ENCODE measurements at regions not wholly inside any gene's neighbourhood (a gene's known extent, or its start where the extent isn't known, plus 50 kb on each side); places are given as distances from the start of the nearest gene placed in this dataset.
"Not testable (repeated sequence)": the region's sequence is repeated elsewhere in the genome, so short reads cannot be mapped to it uniquely, and the experiment has no call there.

- no peaks in the 10 kb centered on the region for H3K4me1 ChIP-seq (ENCODE audit: control insufficient read depth, low read length)
- no peaks in the 10 kb centered on the region; the same call in 1 of the 2 replicates for H3K27me3 ChIP-seq (ENCODE audit: control insufficient read depth, low read length)
- H3K27ac ChIP-seq (ENCODE audit: low read depth, low read length), result no peak overlapping the region
- H3K4me3 ChIP-seq (ENCODE audit: low read length), result no peak overlapping the region
- no peaks in the 10 kb centered on the region for H3F3A ChIP-seq (ENCODE audit: control insufficient read depth, insufficient read depth)
- H3K36me3 ChIP-seq (ENCODE audit: control insufficient read depth, low read length), result no peaks in the 10 kb centered on the region
- H3K79me2 ChIP-seq (ENCODE audit: control insufficient read depth, low read length), result no peaks in the 10 kb centered on the region
- TF ChIP-seq, protein P1, sequence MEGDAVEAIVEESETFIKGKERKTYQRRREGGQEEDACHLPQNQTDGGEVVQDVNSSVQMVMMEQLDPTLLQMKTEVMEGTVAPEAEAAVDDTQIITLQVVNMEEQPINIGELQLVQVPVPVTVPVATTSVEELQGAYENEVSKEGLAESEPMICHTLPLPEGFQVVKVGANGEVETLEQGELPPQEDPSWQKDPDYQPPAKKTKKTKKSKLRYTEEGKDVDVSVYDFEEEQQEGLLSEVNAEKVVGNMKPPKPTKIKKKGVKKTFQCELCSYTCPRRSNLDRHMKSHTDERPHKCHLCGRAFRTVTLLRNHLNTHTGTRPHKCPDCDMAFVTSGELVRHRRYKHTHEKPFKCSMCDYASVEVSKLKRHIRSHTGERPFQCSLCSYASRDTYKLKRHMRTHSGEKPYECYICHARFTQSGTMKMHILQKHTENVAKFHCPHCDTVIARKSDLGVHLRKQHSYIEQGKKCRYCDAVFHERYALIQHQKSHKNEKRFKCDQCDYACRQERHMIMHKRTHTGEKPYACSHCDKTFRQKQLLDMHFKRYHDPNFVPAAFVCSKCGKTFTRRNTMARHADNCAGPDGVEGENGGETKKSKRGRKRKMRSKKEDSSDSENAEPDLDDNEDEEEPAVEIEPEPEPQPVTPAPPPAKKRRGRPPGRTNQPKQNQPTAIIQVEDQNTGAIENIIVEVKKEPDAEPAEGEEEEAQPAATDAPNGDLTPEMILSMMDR (IDR thresholded peaks at IDR 0.05; ENCODE audit: low read depth, low read length, poor library complexity, severe bottlenecking), result no peak
- TF ChIP-seq EZH2phosphoT487 (IDR thresholded peaks at IDR 0.05; ENCODE audit: borderline replicate concordance, low read length), result no peak
- no peaks in the 10 kb centered on the region for H3K9me2 ChIP-seq (replicated peaks; ENCODE audit: control insufficient read depth, low read length)
- no peak overlapping the region for H3K4me2 ChIP-seq (ENCODE audit: low read length)
- H4K20me1 ChIP-seq (ENCODE audit: control insufficient read depth, insufficient read depth, low read depth, low read length), result no peaks in the 10 kb centered on the region
- H3K9me3 ChIP-seq (ENCODE audit: control insufficient read depth, insufficient read depth, low read length), result no peaks in the 10 kb centered on the region
These were observed 120.9 kb downstream of the TMEM168 start for GRCh38 chr7:112669306-112669705.

DNA sequence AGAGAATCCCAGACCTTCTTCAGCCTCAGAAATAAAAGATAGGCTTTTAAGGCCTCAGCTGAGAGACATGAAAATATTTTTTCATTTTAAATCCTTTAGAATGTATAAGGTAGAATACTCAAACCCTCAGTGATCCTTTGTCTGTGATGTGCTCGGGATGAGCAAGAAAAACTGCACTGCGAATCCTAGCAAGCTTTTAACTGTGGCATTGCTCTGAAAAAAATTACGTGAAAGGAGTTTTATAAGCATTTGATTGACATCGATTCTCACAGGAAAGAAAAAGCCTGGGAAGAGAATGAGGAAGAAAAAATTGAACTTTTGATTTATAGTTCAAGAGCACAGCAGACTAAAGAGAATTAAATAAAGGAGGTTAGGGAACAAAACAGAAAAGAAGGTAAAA lies 120.0 kb downstream of the TMEM168 start:
- no peak overlapping the region for H3K4me3 ChIP-seq (ENCODE audit: low read length)
- H3K4me2 ChIP-seq (ENCODE audit: low read length), result no peak overlapping the region
- no peak overlapping the region for H3K27ac ChIP-seq (ENCODE audit: low read depth, low read length)
- H3K79me2 ChIP-seq (ENCODE audit: control insufficient read depth, low read length), result no peaks in the 10 kb centered on the region
- no peaks in the 10 kb centered on the region for H3K4me1 ChIP-seq (ENCODE audit: control insufficient read depth, low read length)
- H3F3A ChIP-seq (ENCODE audit: control insufficient read depth, insufficient read depth), result no peaks in the 10 kb centered on the region
- H4K20me1 ChIP-seq (ENCODE audit: control insufficient read depth, insufficient read depth, low read depth, low read length), result no peaks in the 10 kb centered on the region
- no peaks in the 10 kb centered on the region for H3K9me3 ChIP-seq (ENCODE audit: control insufficient read depth, insufficient read depth, low read length)
- TF ChIP-seq, protein P1 (IDR thresholded peaks at IDR 0.05; ENCODE audit: low read depth, low read length, poor library complexity, severe bottlenecking), result no peak
- TF ChIP-seq EZH2phosphoT487 (IDR thresholded peaks at IDR 0.05; ENCODE audit: borderline replicate concordance, low read length), result no peak
- no peaks in the 10 kb centered on the region; the same call in 1 of the 2 replicates for H3K27me3 ChIP-seq (ENCODE audit: control insufficient read depth, low read length)
- H3K9me2 ChIP-seq (replicated peaks; ENCODE audit: control insufficient read depth, low read length), result no peaks in the 10 kb centered on the region
- H3K36me3 ChIP-seq (ENCODE audit: control insufficient read depth, low read length), result no peaks in the 10 kb centered on the region

DNA sequence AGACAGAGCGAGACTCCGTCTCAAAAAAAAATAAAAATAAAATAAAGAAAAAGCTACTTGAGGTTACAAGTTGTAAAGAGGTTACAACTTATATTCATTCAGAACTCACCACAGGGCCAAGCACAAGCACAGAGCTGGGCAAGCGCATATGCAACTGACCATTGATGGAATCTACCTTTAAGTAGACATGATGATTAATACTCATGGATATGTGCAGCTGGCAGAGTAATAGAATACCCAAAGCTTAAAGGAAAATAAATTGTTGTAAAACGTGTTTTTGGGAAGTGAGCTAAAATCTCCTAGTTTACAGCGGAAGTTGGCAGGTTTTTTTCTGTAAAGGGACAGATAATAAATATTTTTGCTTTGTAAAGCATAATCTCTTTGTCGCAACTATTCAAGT lies 111.6 kb downstream of the TMEM168 start:
- no peak overlapping the region for H3K4me2 ChIP-seq (ENCODE audit: low read length)
- no peak overlapping the region for H3K4me3 ChIP-seq (ENCODE audit: low read length)

GRCh38 chr7:112689466-112690177 lies 100.6 kb downstream of the TMEM168 start:
- H3K9me2 ChIP-seq (replicated peaks; ENCODE audit: control insufficient read depth, low read length); H3K4me3 ChIP-seq (ENCODE audit: low read length); H3K4me2 ChIP-seq (ENCODE audit: low read length): not testable (repeated sequence)

More for the DNA sequence above, 111.6 kb downstream of the TMEM168 start:
- Histone ChIP-seq H3K9me2 (replicated peaks; ENCODE audit: control insufficient read depth, low read length) (no peaks in the 10 kb centered on the region; the same call in 1 of the 2 replicates), H3K9me3 (ENCODE audit: control insufficient read depth, insufficient read depth, low read length) (no peaks in the 10 kb centered on the region), H3F3A (ENCODE audit: control insufficient read depth, insufficient read depth) (no peaks in the 10 kb centered on the region), H3K79me2 (ENCODE audit: control insufficient read depth, low read length) (no peaks in the 10 kb centered on the region), H3K27ac (ENCODE audit: low read depth, low read length) (no peak overlapping the region), H3K27me3 (ENCODE audit: control insufficient read depth, low read length) (no peaks in the 10 kb centered on the region; the same call in 1 of the 2 replicates), H3K4me1 (ENCODE audit: control insufficient read depth, low read length) (no peaks in the 10 kb centered on the region), H4K20me1 (ENCODE audit: control insufficient read depth, insufficient read depth, low read depth, low read length) (no peaks in the 10 kb centered on the region), H3K36me3 (ENCODE audit: control insufficient read depth, low read length) (no peaks in the 10 kb centered on the region)
- TF ChIP-seq, protein P1 (IDR thresholded peaks at IDR 0.05; ENCODE audit: low read depth, low read length, poor library complexity, severe bottlenecking), result no peak
- TF ChIP-seq EZH2phosphoT487 (IDR thresholded peaks at IDR 0.05; ENCODE audit: borderline replicate concordance, low read length), result no peak

More at GRCh38 chr7:112689466-112690177, 100.6 kb downstream of the TMEM168 start:
- not testable (repeated sequence) for H3K4me1 ChIP-seq (ENCODE audit: control insufficient read depth, low read length); H3K27me3 ChIP-seq (ENCODE audit: control insufficient read depth, low read length); H3K27ac ChIP-seq (ENCODE audit: low read depth, low read length); H3F3A ChIP-seq (ENCODE audit: control insufficient read depth, insufficient read depth); H3K9me3 ChIP-seq (ENCODE audit: control insufficient read depth, insufficient read depth, low read length); H3K36me3 ChIP-seq (ENCODE audit: control insufficient read depth, low read length); H4K20me1 ChIP-seq (ENCODE audit: control insufficient read depth, insufficient read depth, low read depth, low read length); H3K79me2 ChIP-seq (ENCODE audit: control insufficient read depth, low read length)
